ENCODE measurements at regions not wholly inside any gene's neighbourhood (a gene's known extent, or its start where the extent isn't known, plus 50 kb on each side); places are given as distances from the start of the nearest gene placed in this dataset.

DNA sequence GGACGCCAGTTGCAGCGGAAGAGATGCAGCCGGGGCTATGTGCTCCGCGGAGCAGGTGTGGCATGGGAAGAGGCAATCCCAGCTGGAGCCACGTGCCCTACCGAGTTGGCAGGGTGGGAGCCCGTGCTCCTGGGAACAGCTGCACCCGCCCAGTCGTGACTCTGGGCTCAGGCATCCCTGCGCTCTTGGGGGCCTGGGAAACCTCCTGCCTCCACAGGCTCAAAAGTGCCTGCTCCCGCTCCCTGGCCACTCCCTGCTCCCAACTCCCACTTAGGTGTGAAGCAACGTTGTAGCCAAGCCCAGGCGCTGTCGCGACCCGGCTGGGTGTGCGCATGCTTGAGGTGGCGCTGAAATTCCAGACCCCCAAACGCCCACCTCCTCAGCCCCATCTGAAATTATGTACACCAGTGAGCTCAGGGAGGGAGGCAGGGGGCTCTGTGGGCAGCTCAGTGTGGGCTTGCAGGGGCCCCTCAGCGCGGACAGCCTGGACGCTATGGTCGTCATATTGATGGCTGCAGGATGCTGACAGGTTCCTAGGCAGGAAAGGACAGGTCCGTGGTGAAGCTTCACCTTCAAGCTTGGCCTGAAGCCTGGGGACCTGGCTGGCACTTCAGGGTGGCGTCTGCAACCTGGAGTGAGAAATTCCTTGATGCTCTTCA lies 429.9 kb downstream of the SLITRK1 start:
- POLR2A ChIA-PET: no interaction called here
- Histone ChIP-seq H3K4me3 (ENCODE audit: low read depth, low read length) (no peak overlapping the region), H3K4me1 (ENCODE audit: control insufficient read depth, insufficient read depth, low read length) (no peaks in the 10 kb centered on the region), H3K27ac (ENCODE audit: extremely low read depth, low read depth, low read length) (no peak overlapping the region), H3K36me3 (ENCODE audit: control insufficient read depth in 2 of 2, insufficient read depth in 1 of 2, low read length in 2 of 2) (no peaks in the 10 kb centered on the region), H3K9me3 (ENCODE audit: control insufficient read depth, insufficient read depth, low read depth, low read length) (no peaks in the 10 kb centered on the region)
- TF ChIP-seq, protein P1, sequence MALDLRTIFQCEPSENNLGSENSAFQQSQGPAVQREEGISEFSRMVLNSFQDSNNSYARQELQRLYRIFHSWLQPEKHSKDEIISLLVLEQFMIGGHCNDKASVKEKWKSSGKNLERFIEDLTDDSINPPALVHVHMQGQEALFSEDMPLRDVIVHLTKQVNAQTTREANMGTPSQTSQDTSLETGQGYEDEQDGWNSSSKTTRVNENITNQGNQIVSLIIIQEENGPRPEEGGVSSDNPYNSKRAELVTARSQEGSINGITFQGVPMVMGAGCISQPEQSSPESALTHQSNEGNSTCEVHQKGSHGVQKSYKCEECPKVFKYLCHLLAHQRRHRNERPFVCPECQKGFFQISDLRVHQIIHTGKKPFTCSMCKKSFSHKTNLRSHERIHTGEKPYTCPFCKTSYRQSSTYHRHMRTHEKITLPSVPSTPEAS (tag by site-specific recombination; IDR thresholded peaks at IDR 0.05): no peak
- TF ChIP-seq ZNF184 (tag by site-specific recombination; IDR thresholded peaks at IDR 0.05): no peak
- TF ChIP-seq WT1 (tag by site-specific recombination; IDR thresholded peaks at IDR 0.05): no peak
- TF ChIP-seq, protein P2, sequence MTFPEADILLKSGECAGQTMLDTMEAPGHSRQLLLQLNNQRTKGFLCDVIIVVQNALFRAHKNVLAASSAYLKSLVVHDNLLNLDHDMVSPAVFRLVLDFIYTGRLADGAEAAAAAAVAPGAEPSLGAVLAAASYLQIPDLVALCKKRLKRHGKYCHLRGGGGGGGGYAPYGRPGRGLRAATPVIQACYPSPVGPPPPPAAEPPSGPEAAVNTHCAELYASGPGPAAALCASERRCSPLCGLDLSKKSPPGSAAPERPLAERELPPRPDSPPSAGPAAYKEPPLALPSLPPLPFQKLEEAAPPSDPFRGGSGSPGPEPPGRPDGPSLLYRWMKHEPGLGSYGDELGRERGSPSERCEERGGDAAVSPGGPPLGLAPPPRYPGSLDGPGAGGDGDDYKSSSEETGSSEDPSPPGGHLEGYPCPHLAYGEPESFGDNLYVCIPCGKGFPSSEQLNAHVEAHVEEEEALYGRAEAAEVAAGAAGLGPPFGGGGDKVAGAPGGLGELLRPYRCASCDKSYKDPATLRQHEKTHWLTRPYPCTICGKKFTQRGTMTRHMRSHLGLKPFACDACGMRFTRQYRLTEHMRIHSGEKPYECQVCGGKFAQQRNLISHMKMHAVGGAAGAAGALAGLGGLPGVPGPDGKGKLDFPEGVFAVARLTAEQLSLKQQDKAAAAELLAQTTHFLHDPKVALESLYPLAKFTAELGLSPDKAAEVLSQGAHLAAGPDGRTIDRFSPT (tag by site-specific recombination; IDR thresholded peaks at IDR 0.05): no peak
- TF ChIP-seq, protein P3, sequence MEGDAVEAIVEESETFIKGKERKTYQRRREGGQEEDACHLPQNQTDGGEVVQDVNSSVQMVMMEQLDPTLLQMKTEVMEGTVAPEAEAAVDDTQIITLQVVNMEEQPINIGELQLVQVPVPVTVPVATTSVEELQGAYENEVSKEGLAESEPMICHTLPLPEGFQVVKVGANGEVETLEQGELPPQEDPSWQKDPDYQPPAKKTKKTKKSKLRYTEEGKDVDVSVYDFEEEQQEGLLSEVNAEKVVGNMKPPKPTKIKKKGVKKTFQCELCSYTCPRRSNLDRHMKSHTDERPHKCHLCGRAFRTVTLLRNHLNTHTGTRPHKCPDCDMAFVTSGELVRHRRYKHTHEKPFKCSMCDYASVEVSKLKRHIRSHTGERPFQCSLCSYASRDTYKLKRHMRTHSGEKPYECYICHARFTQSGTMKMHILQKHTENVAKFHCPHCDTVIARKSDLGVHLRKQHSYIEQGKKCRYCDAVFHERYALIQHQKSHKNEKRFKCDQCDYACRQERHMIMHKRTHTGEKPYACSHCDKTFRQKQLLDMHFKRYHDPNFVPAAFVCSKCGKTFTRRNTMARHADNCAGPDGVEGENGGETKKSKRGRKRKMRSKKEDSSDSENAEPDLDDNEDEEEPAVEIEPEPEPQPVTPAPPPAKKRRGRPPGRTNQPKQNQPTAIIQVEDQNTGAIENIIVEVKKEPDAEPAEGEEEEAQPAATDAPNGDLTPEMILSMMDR (tag by site-specific recombination; IDR thresholded peaks at IDR 0.05): no peak
- TF ChIP-seq ZBTB8A (tag by site-specific recombination; IDR thresholded peaks at IDR 0.05): no peak
- no peak for TF ChIP-seq ZNF112 (tag by site-specific recombination; IDR thresholded peaks at IDR 0.05)
- CTCF ChIA-PET: no interaction called here

DNA sequence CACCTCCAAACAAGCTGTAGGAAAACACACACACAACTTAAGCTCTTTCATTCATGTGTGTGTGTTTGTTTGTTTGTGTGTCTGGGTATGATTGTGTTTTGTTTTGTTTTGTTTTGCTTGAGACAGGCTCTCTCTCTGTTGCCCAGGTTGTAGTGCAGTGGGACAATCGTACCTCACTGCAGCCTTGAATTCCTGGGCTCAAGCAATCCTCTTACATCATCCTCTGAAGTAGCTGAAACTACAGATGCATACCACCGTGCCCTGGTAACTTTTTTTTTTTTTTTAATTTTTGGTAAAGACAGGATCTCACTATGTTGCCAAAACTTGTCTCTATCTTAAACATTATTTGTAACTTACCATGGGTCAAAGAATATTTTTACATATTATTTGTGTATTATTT lies 431.7 kb downstream of the SLITRK1 start:
- CTCF ChIA-PET: no interaction called here
- H3K9me3 ChIP-seq (ENCODE audit: control insufficient read depth, insufficient read depth, low read depth, low read length): no peaks in the 10 kb centered on the region
- POLR2A ChIA-PET: no interaction called here

DNA sequence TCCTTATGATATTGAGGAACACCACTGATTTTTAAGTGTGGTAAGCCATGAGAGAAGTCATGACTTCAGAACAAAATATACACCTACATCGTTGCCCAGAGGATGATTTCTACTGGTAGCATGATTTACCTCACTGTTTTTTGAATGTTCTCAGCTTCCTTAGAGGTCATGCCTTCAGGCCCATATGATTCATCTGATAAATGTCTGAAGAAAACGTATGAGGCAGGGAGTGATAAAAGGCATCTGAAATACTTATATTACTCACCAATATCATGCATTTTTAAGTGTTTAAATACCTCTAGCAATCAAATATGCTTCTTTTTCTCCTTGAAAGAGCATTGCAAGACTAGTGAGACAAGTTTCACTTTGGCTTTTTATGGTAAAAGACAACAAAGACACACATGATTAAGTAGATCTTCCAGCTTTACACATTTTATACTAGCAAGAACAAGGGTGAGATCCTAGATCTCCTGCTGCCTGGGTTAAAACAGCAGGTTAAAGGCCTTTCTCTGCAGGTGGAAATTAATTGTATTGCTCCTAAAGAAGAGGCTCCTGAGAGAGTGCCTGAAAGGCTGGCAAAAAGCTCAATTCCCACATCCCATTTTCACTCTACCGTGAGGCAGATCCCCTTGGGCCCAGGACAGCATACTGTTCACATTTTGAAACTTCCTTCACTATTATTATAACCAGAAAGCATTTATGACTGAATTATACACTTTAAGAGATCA lies 432.4 kb downstream of the SLITRK1 start:
- Histone ChIP-seq H3K4me3 (ENCODE audit: low read depth, low read length) (no peak overlapping the region), H3K9me3 (ENCODE audit: control insufficient read depth, insufficient read depth, low read depth, low read length) (no peaks in the 10 kb centered on the region), H3K4me1 (ENCODE audit: control insufficient read depth, insufficient read depth, low read length) (no peaks in the 10 kb centered on the region), H3K27ac (ENCODE audit: extremely low read depth, low read depth, low read length) (no peak overlapping the region), H3K36me3 (ENCODE audit: control insufficient read depth in 2 of 2, insufficient read depth in 1 of 2, low read length in 2 of 2) (no peaks in the 10 kb centered on the region)
- no peak for TF ChIP-seq OSR2 (tag by site-specific recombination; IDR thresholded peaks at IDR 0.05)
- TF ChIP-seq, protein P4, sequence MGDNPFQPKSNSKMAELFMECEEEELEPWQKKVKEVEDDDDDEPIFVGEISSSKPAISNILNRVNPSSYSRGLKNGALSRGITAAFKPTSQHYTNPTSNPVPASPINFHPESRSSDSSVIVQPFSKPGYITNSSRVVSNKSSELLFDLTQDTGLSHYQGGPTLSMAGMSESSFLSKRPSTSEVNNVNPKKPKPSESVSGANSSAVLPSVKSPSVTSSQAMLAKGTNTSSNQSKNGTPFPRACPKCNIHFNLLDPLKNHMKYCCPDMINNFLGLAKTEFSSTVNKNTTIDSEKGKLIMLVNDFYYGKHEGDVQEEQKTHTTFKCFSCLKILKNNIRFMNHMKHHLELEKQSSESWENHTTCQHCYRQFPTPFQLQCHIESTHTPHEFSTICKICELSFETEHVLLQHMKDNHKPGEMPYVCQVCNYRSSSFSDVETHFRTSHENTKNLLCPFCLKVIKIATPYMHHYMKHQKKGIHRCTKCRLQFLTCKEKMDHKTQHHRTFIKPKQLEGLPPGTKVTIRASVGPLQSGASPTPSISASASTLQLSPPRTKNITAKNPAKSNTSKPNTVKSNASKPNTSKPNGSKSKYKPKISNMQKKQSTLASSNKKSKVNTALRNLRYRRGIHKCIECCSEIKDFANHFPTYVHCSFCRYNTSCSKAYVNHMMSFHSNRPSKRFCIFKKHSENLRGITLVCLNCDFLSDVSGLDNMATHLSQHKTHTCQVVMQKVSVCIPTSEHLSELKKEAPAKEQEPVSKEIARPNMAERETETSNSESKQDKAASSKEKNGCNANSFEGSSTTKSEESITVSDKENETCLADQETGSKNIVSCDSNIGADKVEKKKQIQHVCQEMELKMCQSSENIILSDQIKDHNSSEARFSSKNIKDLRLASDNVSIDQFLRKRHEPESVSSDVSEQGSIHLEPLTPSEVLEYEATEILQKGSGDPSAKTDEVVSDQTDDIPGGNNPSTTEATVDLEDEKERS (tag by site-specific recombination; IDR thresholded peaks at IDR 0.05): no peak
- TF ChIP-seq GLI4 (tag by site-specific recombination; IDR thresholded peaks at IDR 0.05): no peak
- no peak for TF ChIP-seq ZNF175 (tag by site-specific recombination; IDR thresholded peaks at IDR 0.05)
- TF ChIP-seq ZXDB (tag by site-specific recombination; IDR thresholded peaks at IDR 0.05): no peak
- no peak for TF ChIP-seq KLF8 (tag by site-specific recombination; IDR thresholded peaks at IDR 0.05)
- no peak for TF ChIP-seq ZNF366 (tag by site-specific recombination; conservative IDR thresholded peaks at IDR 0.05)
- TF ChIP-seq ZNF747 (tag by site-specific recombination; IDR thresholded peaks at IDR 0.05): no peak
- ChIA-PET CTCF (interaction anchor here (0.7 kb wide), 1 partner anchor 537 kb away, joined by 4 read pairs; no protein-coding TSS in a partner anchor), POLR2A (no interaction called here)

More for the DNA sequence above, 431.7 kb downstream of the SLITRK1 start:
- TF ChIP-seq ZNF211 (tag by site-specific recombination; IDR thresholded peaks at IDR 0.05; ENCODE audit: low read depth): no peak
- no peak for TF ChIP-seq MZF1 (tag by site-specific recombination; IDR thresholded peaks at IDR 0.05; ENCODE audit: borderline replicate concordance)
- TF ChIP-seq ZNF394 (tag by site-specific recombination; IDR thresholded peaks at IDR 0.05; ENCODE audit: borderline replicate concordance): no peak
- no peak for TF ChIP-seq REPIN1 (tag by site-specific recombination; IDR thresholded peaks at IDR 0.05; ENCODE audit: low read depth)
- no peak overlapping the region for H3K27ac ChIP-seq (ENCODE audit: extremely low read depth, low read depth, low read length)
- H3K36me3 ChIP-seq (ENCODE audit: control insufficient read depth in 2 of 2, insufficient read depth in 1 of 2, low read length in 2 of 2): no peaks in the 10 kb centered on the region
- H3K4me1 ChIP-seq (ENCODE audit: control insufficient read depth, insufficient read depth, low read length): no peaks in the 10 kb centered on the region
- H3K4me3 ChIP-seq (ENCODE audit: low read depth, low read length): no peak overlapping the region
